Right lobe of liver (tissue), 6 donors: ENCODE measurements at regions not wholly inside any gene's neighbourhood (a gene's known extent, or its start where the extent isn't known, plus 50 kb on each side); places are given as distances from the start of the nearest gene placed in this dataset.

Source experiments
- ATAC-seq, 4 donors: fragments of 200-7000 bp; cut with Tn5 transposase; one replicate each; pipeline ENCODE4 v1.9.1; 2020; ENCODE audit warnings: mild to moderate bottlenecking in 4 of 4, moderate library complexity in 4 of 4
- DNase-seq, 3 donors: peaks; one replicate each; pipeline ENCODE4 v3.0.0-alpha.2; 2020
- H3K27ac ChIP-seq, 3 donors: fragments of 200-600 bp; one replicate each; pipeline ENCODE4 v1.8.0; 2022
- H3K27me3 ChIP-seq, 2 donors: fragments of 200-600 bp; one replicate each; pipeline ENCODE4 v1.8.0; 2022
- H3K36me3 ChIP-seq, 4 donors: fragments of 200-600 bp; sonication (generic) in 1 of 4; one replicate each; pipeline versions ENCODE4 v1.5.1 to v1.8.0; 2017 to 2022; ENCODE audit warnings: control low read depth in 1 of 4
- H3K4me1 ChIP-seq, 4 donors: fragments of 200-600 bp; sonication (generic) in 1 of 4; one replicate each; pipeline versions ENCODE4 v1.5.1 to v1.8.0; 2017 to 2022; ENCODE audit warnings: control low read depth in 1 of 4
- H3K4me3 ChIP-seq, 3 donors: fragments of 200-600 bp; one replicate each; pipeline ENCODE4 v1.8.0; 2022
- H3K9me3 ChIP-seq, 4 donors: fragments of 200-600 bp; sonication (generic) in 1 of 4; one replicate each; pipeline versions ENCODE4 v1.5.1 to v1.8.0; 2017 to 2022; ENCODE audit warnings: control low read depth in 1 of 4
- POLR2A ChIP-seq: fragments of 450-650 bp; IDR thresholded peaks from one replicate; pipeline ENCODE4 v1.6.1; 2017; ENCODE audit warnings: antibody characterized with exemption, mild to moderate bottlenecking
- WGBS: methylation state at CpG from one replicate; pipeline ENCODE4 v1.1.6; 2018; ENCODE audit warnings: low coverage, low lambda C conversion rate; ENCODE audit not compliant: insufficient coverage; ENCODE audit errors: missing lambda C conversion rate; 5-methylcytosine and 5-hydroxymethylcytosine counted together
- intact Hi-C, 2 donors: fragments of 100-400 bp; cut with DNase I; formaldehyde crosslinking; loops; one replicate each; pipeline versions ENCODE4 v1.11.2 to v1.14.1; 2022
- TF ChIP-seq, protein P1 (sequence below), 4 donors: fragments of 200-600 bp in 3 of 4; fragments of 450-650 bp in 1 of 4; IDR thresholded peaks; one replicate each; pipeline versions ENCODE4 v1.5.1 to v1.8.0; 2016 to 2022; ENCODE audit warnings: antibody characterized with exemption in 4 of 4, mild to moderate bottlenecking in 2 of 4
- donor health status: DM: no; HTN: yes; CAD: no.
- donor health status: DM: no; HTN: no; CAD: no.
- donor health status: DM: no; HTN: no; CAD: no.
- donor health status: DM: no; HTN: yes; CAD: no.
- donor health status: DM: no; HTN: yes; CAD: no.

DNA sequence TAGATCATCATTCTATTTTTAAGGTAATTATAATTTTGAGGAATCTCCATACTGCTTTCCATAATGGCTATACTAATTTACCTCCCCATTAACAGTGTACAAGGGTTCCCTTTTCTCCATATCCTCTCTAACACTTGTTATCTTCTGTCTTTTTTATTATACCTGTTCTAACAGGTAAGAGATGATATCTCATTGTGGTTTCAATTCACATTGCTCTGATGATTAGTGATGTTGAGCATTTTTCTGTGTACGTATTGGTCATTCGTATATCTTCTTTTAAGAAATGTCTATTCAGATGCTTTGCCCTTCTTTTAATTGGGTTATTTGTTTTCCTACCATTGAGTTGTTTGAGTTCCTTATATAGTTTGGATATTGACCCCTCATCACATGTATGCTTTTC lies 81.6 kb upstream of the SCAF8 start:
- Histone ChIP-seq H3K4me1 (no peaks in the 10 kb centered on the region), H3K9me3 (no peaks in the 10 kb centered on the region), H3K27ac (no peak overlapping the region), H3K27me3 (no peaks in the 10 kb centered on the region), H3K36me3 (no peaks in the 10 kb centered on the region), H3K4me3 (no peak overlapping the region)
- whole genome bisulfite sequencing, result 94% methylated on average over 2 of the region's 2 CpGs
- ATAC-seq (no peak), DNase-seq (no peak)
- TF ChIP-seq, protein P1, sequence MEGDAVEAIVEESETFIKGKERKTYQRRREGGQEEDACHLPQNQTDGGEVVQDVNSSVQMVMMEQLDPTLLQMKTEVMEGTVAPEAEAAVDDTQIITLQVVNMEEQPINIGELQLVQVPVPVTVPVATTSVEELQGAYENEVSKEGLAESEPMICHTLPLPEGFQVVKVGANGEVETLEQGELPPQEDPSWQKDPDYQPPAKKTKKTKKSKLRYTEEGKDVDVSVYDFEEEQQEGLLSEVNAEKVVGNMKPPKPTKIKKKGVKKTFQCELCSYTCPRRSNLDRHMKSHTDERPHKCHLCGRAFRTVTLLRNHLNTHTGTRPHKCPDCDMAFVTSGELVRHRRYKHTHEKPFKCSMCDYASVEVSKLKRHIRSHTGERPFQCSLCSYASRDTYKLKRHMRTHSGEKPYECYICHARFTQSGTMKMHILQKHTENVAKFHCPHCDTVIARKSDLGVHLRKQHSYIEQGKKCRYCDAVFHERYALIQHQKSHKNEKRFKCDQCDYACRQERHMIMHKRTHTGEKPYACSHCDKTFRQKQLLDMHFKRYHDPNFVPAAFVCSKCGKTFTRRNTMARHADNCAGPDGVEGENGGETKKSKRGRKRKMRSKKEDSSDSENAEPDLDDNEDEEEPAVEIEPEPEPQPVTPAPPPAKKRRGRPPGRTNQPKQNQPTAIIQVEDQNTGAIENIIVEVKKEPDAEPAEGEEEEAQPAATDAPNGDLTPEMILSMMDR (IDR thresholded peaks at IDR 0.05), result no peak
- TF ChIP-seq POLR2A, result no peak
- intact Hi-C loops, result no loop called here

DNA sequence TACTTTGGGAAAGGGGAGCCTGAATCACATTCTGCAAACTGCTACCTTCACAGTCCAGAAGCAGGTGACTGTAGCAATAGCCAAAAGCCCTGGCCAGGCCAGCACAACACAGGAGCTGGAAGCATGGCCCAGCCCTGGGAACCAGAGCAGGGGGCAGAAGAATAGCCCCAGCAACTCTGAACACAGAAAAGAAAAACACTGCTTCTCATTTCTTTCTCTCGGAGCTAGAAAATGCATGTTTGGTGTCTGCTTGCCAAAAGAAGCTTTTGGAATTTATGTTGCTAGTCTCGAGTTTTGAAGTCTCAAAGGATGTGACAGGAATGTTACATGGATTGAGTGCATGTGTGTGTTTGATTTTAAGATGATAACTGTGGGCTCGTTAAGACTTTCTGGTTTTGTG lies 79.8 kb upstream of the SCAF8 start:
- no peak overlapping the region for H3K4me3 ChIP-seq
- ATAC-seq (no peak), DNase-seq (no peak)
- peak overlapping the region; percentile 13 to 48 (median 44) for H3K27ac ChIP-seq
- no peaks in the 10 kb centered on the region for H3K36me3 ChIP-seq
- intact Hi-C loops, result no loop called here
- H3K9me3 ChIP-seq, result no peaks in the 10 kb centered on the region
- 56% methylated on average over 3 of the region's 3 CpGs for WGBS
- TF ChIP-seq, protein P1 (IDR thresholded peaks at IDR 0.05), result no peak
- no peak for TF ChIP-seq POLR2A
- no peaks in the 10 kb centered on the region for H3K4me1 ChIP-seq
- no peaks in the 10 kb centered on the region for H3K27me3 ChIP-seq

DNA sequence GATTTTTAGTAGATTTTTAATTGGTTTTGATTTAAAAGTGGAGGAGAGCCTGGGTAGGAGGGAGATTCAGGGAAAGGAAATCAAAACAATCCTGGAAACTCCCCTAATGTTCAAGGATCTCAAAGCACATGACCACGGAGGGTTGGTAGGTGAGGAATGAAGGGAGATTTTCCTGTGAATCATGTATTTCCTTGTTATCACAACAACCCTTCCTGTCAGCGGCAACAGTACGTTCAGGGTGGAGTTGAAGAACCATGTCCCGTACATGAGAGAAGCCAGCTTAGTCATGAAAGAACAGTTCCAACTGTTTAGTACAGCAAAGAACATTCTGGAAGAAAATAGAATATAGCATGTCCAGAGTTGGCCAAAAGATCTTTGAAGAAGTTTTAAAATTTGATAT lies 79.4 kb upstream of the SCAF8 start:
- TF ChIP-seq POLR2A, result no peak
- TF ChIP-seq, protein P1 (IDR thresholded peaks at IDR 0.05), result no peak
- ATAC-seq (peak; percentile 70 to 86 (median 75)), DNase-seq (no peak)
- 36% methylated on average over 4 of the region's 4 CpGs for WGBS
- Histone ChIP-seq H3K4me3 (no peak overlapping the region), H3K4me1 (no peaks in the 10 kb centered on the region), H3K9me3 (no peaks in the 10 kb centered on the region), H3K36me3 (no peaks in the 10 kb centered on the region), H3K27ac (peak overlapping the region in 2 of 3 donors; percentile 13 to 48), H3K27me3 (no peaks in the 10 kb centered on the region)
- intact Hi-C loops, result no loop called here

DNA sequence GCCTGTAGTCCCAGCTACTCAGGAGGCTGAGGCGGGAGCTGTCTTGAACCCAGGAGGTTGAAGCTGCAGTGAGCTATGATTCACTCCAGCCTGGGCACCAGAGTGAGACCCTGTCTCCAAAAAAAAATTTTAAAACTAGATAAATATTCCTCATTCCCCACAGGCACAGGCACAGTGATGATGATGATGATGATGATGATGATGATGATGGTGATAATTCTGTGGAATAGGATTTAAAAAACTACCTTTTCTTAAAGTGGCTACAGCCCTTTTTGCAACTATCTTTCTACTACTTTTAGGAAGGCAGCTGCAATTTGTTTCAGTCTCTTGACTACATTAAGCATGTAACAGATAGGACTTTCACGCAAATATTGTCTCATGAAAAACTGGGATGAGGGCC lies 76.6 kb upstream of the SCAF8 start:
- H3K4me1 ChIP-seq, result no peaks in the 10 kb centered on the region
- intact Hi-C loops, result no loop called here
- TF ChIP-seq, protein P1 (IDR thresholded peaks at IDR 0.05), result no peak
- TF ChIP-seq POLR2A, result no peak
- H3K9me3 ChIP-seq, result no peaks in the 10 kb centered on the region
- no peaks in the 10 kb centered on the region for H3K36me3 ChIP-seq
- ATAC-seq, result no peak
- 92% methylated on average over 2 of the region's 2 CpGs for WGBS
- no peak for DNase-seq
- H3K27me3 ChIP-seq, result no peaks in the 10 kb centered on the region
- no peak overlapping the region for H3K27ac ChIP-seq
- no peak overlapping the region for H3K4me3 ChIP-seq

DNA sequence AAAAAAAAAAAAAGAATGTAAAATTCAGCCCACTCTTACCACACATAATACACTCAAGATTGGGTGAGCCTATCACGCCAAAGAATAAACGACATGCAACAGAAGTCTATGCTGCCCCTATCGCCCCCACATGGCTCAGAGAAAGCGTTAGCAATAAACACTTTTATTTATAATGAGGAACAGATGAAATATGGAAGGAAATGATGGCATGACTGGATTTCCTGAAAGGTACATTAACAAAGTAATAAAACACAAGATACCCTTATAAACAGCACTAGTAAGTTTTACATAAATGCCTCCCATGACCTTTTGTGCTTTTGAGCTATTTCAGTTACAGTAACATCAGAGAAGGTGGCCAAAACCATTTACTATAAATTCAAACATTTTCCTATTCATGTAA lies 71.4 kb upstream of the SCAF8 start:
- TF ChIP-seq, protein P1 (IDR thresholded peaks at IDR 0.05), result no peak
- TF ChIP-seq POLR2A, result no peak
- Histone ChIP-seq H3K9me3 (no peaks in the 10 kb centered on the region), H3K4me3 (no peak overlapping the region), H3K27me3 (no peaks in the 10 kb centered on the region), H3K4me1 (no peaks in the 10 kb centered on the region), H3K36me3 (no peaks in the 10 kb centered on the region), H3K27ac (no peak overlapping the region)
- intact Hi-C loops, result no loop called here
- ATAC-seq (no peak), DNase-seq (no peak)
- 39% methylated on average over 4 of the region's 4 CpGs for whole genome bisulfite sequencing
